HG03159 (cell line): ENCODE measurements at regions not wholly inside any gene's neighbourhood (a gene's known extent, or its start where the extent isn't known, plus 50 kb on each side); places are given as distances from the start of the nearest gene placed in this dataset.

Experiments
- ATAC-seq: cut with Tn5 transposase; IDR thresholded peaks from one replicate; pipeline ENCODE4 v1.9.1; 2021; ENCODE audit warnings: mild to moderate bottlenecking, moderate library complexity; ENCODE audit not compliant: unreplicated experiment

- ATAC-seq = no peak
These were observed 64.1 kb upstream of the OTX2 start for GRCh38 chr14:56874375-56874774.

- no peak for ATAC-seq
These were observed 60.1 kb upstream of the OTX2 start for GRCh38 chr14:56870336-56870735.

GRCh38 chr14:56868660-56869059 lies 58.4 kb upstream of the OTX2 start:
- no peak for ATAC-seq

GRCh38 chr14:56862836-56863235 lies 52.6 kb upstream of the OTX2 start:
- ATAC-seq = no peak

GRCh38 chr14:56860441-56860840 lies 50.2 kb upstream of the OTX2 start:
- no peak for ATAC-seq
